ENCODE measurements at regions not wholly inside any gene's neighbourhood (a gene's known extent, or its start where the extent isn't known, plus 50 kb on each side); places are given as distances from the start of the nearest gene placed in this dataset.

- DNase-seq = no peak
- peaks cover 8% of the 10 kb centered on the region for H3K27me3 ChIP-seq (replicated peaks)
- in situ Hi-C loops (cut with HindIII; ENCODE audit: low pct_ligation_motif_present, low sequenced_read_pairs) = no loop called here
- no peak for TF ChIP-seq CTCF (IDR thresholded peaks at IDR 0.05; ENCODE audit: low read depth, low read length, missing control alignments)
- H3K36me3 ChIP-seq (replicated peaks) = no peaks in the 10 kb centered on the region
- no peak overlapping the region for H3K4me3 ChIP-seq (ENCODE audit: low read depth, low read length)
- no peak overlapping the region for H3K27ac ChIP-seq
These were observed 377.2 kb downstream of the TNS3 start for GRCh38 chr7:47204709-47205108.

- Histone ChIP-seq H3K4me3 (ENCODE audit: low read depth, low read length) (no peak overlapping the region), H3K27me3 (replicated peaks) (peaks cover 8% of the 10 kb centered on the region), H3K36me3 (replicated peaks) (no peaks in the 10 kb centered on the region), H3K27ac (no peak overlapping the region)
- in situ Hi-C loops (cut with HindIII; ENCODE audit: low pct_ligation_motif_present, low sequenced_read_pairs) = no loop called here
- DNase-seq = no peak
- TF ChIP-seq CTCF (IDR thresholded peaks at IDR 0.05; ENCODE audit: low read depth, low read length, missing control alignments) = no peak
These were observed 379.6 kb downstream of the TNS3 start for GRCh38 chr7:47202146-47202783.

GRCh38 chr7:47198159-47198558 lies 383.8 kb downstream of the TNS3 start:
- TF ChIP-seq CTCF (IDR thresholded peaks at IDR 0.05; ENCODE audit: low read depth, low read length, missing control alignments) = no peak
- in situ Hi-C loops (cut with HindIII; ENCODE audit: low pct_ligation_motif_present, low sequenced_read_pairs) = no loop called here
- H3K4me3 ChIP-seq (ENCODE audit: low read depth, low read length) = no peak overlapping the region
- no peak overlapping the region for H3K27ac ChIP-seq
- DNase-seq = no peak
- H3K36me3 ChIP-seq (replicated peaks) = no peaks in the 10 kb centered on the region
- no peaks in the 10 kb centered on the region for H3K27me3 ChIP-seq (replicated peaks)

GRCh38 chr7:47197486-47197885 lies 384.4 kb downstream of the TNS3 start:
- no peak for DNase-seq
- no peak overlapping the region for H3K27ac ChIP-seq
- H3K27me3 ChIP-seq (replicated peaks) = no peaks in the 10 kb centered on the region
- TF ChIP-seq CTCF (IDR thresholded peaks at IDR 0.05; ENCODE audit: low read depth, low read length, missing control alignments) = no peak
- no peaks in the 10 kb centered on the region for H3K36me3 ChIP-seq (replicated peaks)
- no peak overlapping the region for H3K4me3 ChIP-seq (ENCODE audit: low read depth, low read length)
- in situ Hi-C loops (cut with HindIII; ENCODE audit: low pct_ligation_motif_present, low sequenced_read_pairs) = no loop called here

- in situ Hi-C loops (cut with HindIII; ENCODE audit: low pct_ligation_motif_present, low sequenced_read_pairs) = no loop called here
- TF ChIP-seq CTCF (IDR thresholded peaks at IDR 0.05; ENCODE audit: low read depth, low read length, missing control alignments) = no peak
- H3K4me3 ChIP-seq (ENCODE audit: low read depth, low read length) = no peak overlapping the region
- no peak for DNase-seq
- no peak overlapping the region for H3K27ac ChIP-seq
- H3K36me3 ChIP-seq (replicated peaks) = no peaks in the 10 kb centered on the region
- no peaks in the 10 kb centered on the region for H3K27me3 ChIP-seq (replicated peaks)
These were observed 385.2 kb downstream of the TNS3 start for GRCh38 chr7:47196737-47197136.

- H3K4me3 ChIP-seq (ENCODE audit: low read depth, low read length) = no peak overlapping the region
- H3K27ac ChIP-seq = no peak overlapping the region
- no peaks in the 10 kb centered on the region for H3K36me3 ChIP-seq (replicated peaks)
- in situ Hi-C loops (cut with HindIII; ENCODE audit: low pct_ligation_motif_present, low sequenced_read_pairs) = no loop called here
- TF ChIP-seq CTCF (IDR thresholded peaks at IDR 0.05; ENCODE audit: low read depth, low read length, missing control alignments) = no peak
- DNase-seq = no peak
- no peaks in the 10 kb centered on the region for H3K27me3 ChIP-seq (replicated peaks)
These were observed 385.7 kb downstream of the TNS3 start for GRCh38 chr7:47196106-47196645.

Measured in brain microvascular endothelial cell (primary cell).